GM23248 (cell line): ENCODE measurements at regions not wholly inside any gene's neighbourhood (a gene's known extent, or its start where the extent isn't known, plus 50 kb on each side); places are given as distances from the start of the nearest gene placed in this dataset.

Experiments
- EZH2 ChIP-seq: fragments of 200-600 bp; sonication (generic); IDR thresholded peaks from 2 replicates; pipeline ENCODE4 v1.6.1; 2018; ENCODE audit warnings: antibody characterized with exemption, mild to moderate bottlenecking; ENCODE audit not compliant: insufficient read depth, poor library complexity, severe bottlenecking
- EZH2phosphoT487 ChIP-seq: fragments of 200-600 bp; sonication (generic); IDR thresholded peaks from 2 replicates; pipeline ENCODE4 v1.6.1; 2018; ENCODE audit warnings: antibody characterized with exemption, moderate library complexity, mild to moderate bottlenecking, low read depth; ENCODE audit not compliant: insufficient read depth

DNA sequence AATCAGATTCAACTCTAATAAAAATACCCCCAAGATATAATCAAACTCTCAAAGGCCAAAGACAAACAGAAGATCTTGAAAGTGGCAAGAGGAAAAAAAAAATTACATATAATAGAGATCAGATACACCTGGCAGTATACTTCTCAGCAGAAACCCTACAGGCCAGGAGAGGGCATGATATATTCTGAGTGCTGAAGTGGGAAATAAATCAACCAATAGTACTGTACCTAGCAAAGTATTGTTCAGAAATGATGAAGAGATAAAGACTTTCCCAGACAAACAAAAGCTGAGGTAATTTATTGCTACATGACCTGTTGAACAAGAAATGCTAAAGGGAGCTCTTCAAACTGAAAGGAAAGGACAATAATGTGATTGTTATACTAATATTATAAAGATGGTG lies 291.9 kb downstream of the SH2D4B start:
- TF ChIP-seq EZH2 (no peak), EZH2phosphoT487 (no peak)
